ENCODE measurements at regions not wholly inside any gene's neighbourhood (a gene's known extent, or its start where the extent isn't known, plus 50 kb on each side); places are given as distances from the start of the nearest gene placed in this dataset.

DNA sequence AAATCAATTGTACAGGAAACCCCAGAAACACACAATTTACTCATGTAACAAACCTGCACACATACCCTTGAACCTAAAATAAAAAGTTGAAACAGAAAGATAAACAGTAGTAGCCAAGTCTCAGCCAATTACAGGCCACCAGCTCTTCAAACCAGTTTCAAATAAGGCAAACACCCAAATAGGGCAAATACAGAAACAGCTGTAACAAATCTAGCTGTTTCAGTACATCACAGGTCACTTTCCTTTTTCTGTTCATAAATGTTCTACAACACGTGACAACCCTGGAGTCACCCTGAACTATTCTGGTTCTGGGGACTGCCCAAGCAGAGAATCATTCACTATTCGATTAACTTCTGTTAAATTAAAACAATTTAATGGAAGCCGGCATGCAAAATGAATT lies 329.0 kb downstream of the GJA1 start:
- TF ChIP-seq POLR2A (IDR thresholded peaks at IDR 0.05), result no peak
- no peak for TF ChIP-seq POLR2AphosphoS5 (IDR thresholded peaks at IDR 0.05; ENCODE audit: insufficient read depth in 1 of 2, low read depth in 1 of 2)

All from vagina (tissue), 2 donors.